Gastroesophageal sphincter (tissue), 3 donors: ENCODE measurements at regions not wholly inside any gene's neighbourhood (a gene's known extent, or its start where the extent isn't known, plus 50 kb on each side); places are given as distances from the start of the nearest gene placed in this dataset.
"Not testable (repeated sequence)": the region's sequence is repeated elsewhere in the genome, so short reads cannot be mapped to it uniquely, and the experiment has no call there.

Experiments used
- EP300 ChIP-seq: sonication (generic); formaldehyde crosslinking; IDR thresholded peaks from one replicate; pipeline ENCODE4 v1.6.1; 2017; ENCODE audit warnings: antibody characterized with exemption, mild to moderate bottlenecking
- POLR2A ChIP-seq, 2 donors: fragments of 450-650 bp; IDR thresholded peaks; one replicate each; pipeline ENCODE4 v1.6.1; 2017; ENCODE audit warnings: antibody characterized with exemption in 2 of 2, mild to moderate bottlenecking in 2 of 2, moderate library complexity in 1 of 2
- TF ChIP-seq, protein P1 (sequence below), 4 experiments: fragments of 200-600 bp in 2 of 4; fragments of 450-650 bp in 2 of 4; sonication (generic) in 1 of 4; IDR thresholded peaks; one replicate each; pipeline ENCODE4 v1.5.1; 2017 to 2019; ENCODE audit warnings: antibody characterized with exemption in 4 of 4, mild to moderate bottlenecking in 2 of 4, moderate library complexity in 2 of 4

- TF ChIP-seq POLR2A (IDR thresholded peaks at IDR 0.05); EP300: not testable (repeated sequence)
- TF ChIP-seq, protein P1, sequence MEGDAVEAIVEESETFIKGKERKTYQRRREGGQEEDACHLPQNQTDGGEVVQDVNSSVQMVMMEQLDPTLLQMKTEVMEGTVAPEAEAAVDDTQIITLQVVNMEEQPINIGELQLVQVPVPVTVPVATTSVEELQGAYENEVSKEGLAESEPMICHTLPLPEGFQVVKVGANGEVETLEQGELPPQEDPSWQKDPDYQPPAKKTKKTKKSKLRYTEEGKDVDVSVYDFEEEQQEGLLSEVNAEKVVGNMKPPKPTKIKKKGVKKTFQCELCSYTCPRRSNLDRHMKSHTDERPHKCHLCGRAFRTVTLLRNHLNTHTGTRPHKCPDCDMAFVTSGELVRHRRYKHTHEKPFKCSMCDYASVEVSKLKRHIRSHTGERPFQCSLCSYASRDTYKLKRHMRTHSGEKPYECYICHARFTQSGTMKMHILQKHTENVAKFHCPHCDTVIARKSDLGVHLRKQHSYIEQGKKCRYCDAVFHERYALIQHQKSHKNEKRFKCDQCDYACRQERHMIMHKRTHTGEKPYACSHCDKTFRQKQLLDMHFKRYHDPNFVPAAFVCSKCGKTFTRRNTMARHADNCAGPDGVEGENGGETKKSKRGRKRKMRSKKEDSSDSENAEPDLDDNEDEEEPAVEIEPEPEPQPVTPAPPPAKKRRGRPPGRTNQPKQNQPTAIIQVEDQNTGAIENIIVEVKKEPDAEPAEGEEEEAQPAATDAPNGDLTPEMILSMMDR (IDR thresholded peaks at IDR 0.05), result not testable (repeated sequence)
These were observed 290.3 kb downstream of the CNTNAP3B start for GRCh38 chr9:41838953-41839352.
